Nephron progenitor cell (in vitro differentiated cells): ENCODE measurements at regions not wholly inside any gene's neighbourhood (a gene's known extent, or its start where the extent isn't known, plus 50 kb on each side); places are given as distances from the start of the nearest gene placed in this dataset.

Source experiments
- DNase-seq: peaks from one replicate; pipeline ENCODE4 v3.0.0; 2021
- H3K27ac Mint-ChIP-seq: 2 replicates; pipeline ENCODE4 v1.8.0; 2021; ENCODE audit warnings: mild to moderate bottlenecking, moderate library complexity, mixed read lengths
- H3K27me3 Mint-ChIP-seq: 2 replicates; pipeline ENCODE4 v1.8.0; 2021; ENCODE audit warnings: mild to moderate bottlenecking, low read depth, mixed read lengths; ENCODE audit not compliant: poor library complexity
- H3K36me3 Mint-ChIP-seq: 2 replicates; pipeline ENCODE4 v1.8.0; 2021; ENCODE audit warnings: low read depth, mixed read lengths
- H3K4me1 Mint-ChIP-seq: 2 replicates; pipeline ENCODE4 v1.8.0; 2021; ENCODE audit warnings: mixed read lengths
- H3K4me3 Mint-ChIP-seq: 2 replicates; pipeline ENCODE4 v1.8.0; 2021; ENCODE audit warnings: mild to moderate bottlenecking, moderate library complexity, mixed read lengths
- H3K9me3 Mint-ChIP-seq: 2 replicates; pipeline ENCODE4 v1.8.0; 2021; ENCODE audit warnings: mild to moderate bottlenecking, moderate library complexity, mixed read lengths
- CTCF ChIP-seq: fragments of 200-600 bp; sonication (generic); IDR thresholded peaks from 2 replicates; pipeline ENCODE4 v1.5.0; 2021; ENCODE audit warnings: antibody characterized with exemption

- Mint-ChIP-seq H3K36me3 (peaks cover 18% of the 10 kb centered on the region), H3K9me3 (peaks cover 38% of the 10 kb centered on the region), H3K4me3 (no peak overlapping the region), H3K27me3 (no peaks in the 10 kb centered on the region), H3K27ac (no peak overlapping the region), H3K4me1 (no peaks in the 10 kb centered on the region)
- no peak for TF ChIP-seq CTCF
- DNase-seq, result no peak
Observed at GRCh38 chr10:57031346-57031745, 670.3 kb upstream of the ZWINT start.

GRCh38 chr10:57026307-57026706 lies 665.2 kb upstream of the ZWINT start:
- no peak overlapping the region for H3K4me3 Mint-ChIP-seq
- peaks cover 18% of the 10 kb centered on the region for H3K9me3 Mint-ChIP-seq
- TF ChIP-seq CTCF, result no peak
- peaks cover 7% of the 10 kb centered on the region for H3K36me3 Mint-ChIP-seq
- no peaks in the 10 kb centered on the region for H3K27me3 Mint-ChIP-seq
- H3K4me1 Mint-ChIP-seq, result peaks cover 4% of the 10 kb centered on the region
- H3K27ac Mint-ChIP-seq, result no peak overlapping the region
- no peak for DNase-seq

DNA sequence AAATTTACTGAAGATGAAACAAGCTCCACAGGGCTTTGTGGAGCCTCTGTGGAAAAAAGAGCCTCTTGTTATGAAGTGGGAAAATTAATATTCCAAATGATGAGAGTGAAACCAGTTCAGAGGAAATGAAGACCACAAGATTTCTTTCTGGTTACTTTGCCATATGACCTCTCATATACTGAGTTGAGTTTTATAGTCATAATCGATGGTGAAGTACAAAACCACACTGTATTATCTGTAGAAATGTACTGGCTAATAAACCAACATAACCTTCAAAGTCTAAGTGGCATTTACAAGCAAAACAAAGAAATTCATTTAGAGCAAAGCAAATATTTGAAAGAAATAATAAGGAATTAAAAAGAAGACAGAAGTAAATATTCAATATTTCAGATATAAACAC lies 662.6 kb upstream of the ZWINT start:
- H3K4me1 Mint-ChIP-seq, result peaks cover 4% of the 10 kb centered on the region
- H3K27me3 Mint-ChIP-seq, result no peaks in the 10 kb centered on the region
- H3K9me3 Mint-ChIP-seq, result peaks cover 20% of the 10 kb centered on the region
- no peak overlapping the region for H3K27ac Mint-ChIP-seq
- H3K36me3 Mint-ChIP-seq, result peaks cover 11% of the 10 kb centered on the region
- H3K4me3 Mint-ChIP-seq, result no peak overlapping the region
- no peak for TF ChIP-seq CTCF
- DNase-seq, result no peak

DNA sequence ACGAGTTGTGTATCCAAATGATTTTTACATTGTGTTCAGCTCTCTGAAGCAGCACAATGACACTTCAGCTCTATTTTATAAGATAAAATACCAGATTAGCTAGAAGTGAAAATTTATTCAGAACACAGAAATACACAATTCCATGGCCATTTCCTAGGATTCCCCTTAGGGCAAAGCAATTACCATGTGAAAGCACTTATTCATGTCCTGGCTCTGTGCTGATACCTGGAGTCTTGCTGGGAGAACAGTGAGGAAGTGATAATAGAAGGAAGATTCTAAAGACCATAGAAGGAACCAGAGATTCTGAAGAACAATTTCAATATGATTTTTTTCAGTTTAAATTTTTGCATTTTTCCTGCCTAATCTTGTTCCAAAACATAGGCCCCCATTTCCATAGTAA lies 657.4 kb upstream of the ZWINT start:
- no peak for TF ChIP-seq CTCF
- Mint-ChIP-seq H3K36me3 (peaks cover 11% of the 10 kb centered on the region), H3K27ac (no peak overlapping the region), H3K9me3 (peaks cover 26% of the 10 kb centered on the region), H3K27me3 (no peaks in the 10 kb centered on the region), H3K4me1 (peaks cover 17% of the 10 kb centered on the region), H3K4me3 (no peak overlapping the region)
- DNase-seq, result no peak

DNA sequence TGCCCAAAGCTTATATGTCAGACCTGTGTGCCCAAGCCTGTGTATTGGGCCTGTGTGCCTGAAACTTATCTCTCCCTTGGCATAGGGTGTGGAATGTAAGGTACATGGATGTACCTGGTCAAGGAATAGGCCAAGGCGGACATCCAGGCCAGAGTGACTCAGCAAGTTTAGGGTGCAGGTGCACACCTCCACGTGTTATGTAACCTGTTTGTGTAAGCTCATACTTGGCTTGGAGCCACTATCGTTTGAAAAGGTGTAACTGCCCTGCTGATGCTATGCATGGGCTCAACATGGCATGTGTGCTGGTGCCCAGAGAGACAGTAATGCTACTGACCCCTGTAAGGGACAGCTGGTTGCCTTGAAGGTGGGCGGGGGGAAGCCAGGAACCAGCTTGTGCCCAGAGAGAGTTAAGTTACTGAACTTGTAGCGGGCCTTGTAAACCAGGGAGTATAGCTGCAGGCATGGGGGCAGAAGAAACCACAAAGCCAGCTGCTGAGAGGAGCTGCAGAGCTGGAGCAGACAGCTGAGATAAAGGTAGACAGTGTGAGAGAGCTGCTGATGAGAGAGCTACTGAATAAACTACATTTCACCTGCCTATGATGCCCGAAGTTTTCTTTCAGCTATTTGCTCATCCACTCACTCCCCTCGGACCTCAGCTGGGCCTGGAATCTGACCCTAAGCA lies 656.4 kb upstream of the ZWINT start:
- no peak overlapping the region for H3K27ac Mint-ChIP-seq
- no peaks in the 10 kb centered on the region for H3K27me3 Mint-ChIP-seq

More for the DNA sequence above, 656.4 kb upstream of the ZWINT start:
- no peak for TF ChIP-seq CTCF
- Mint-ChIP-seq H3K36me3 (peaks cover 11% of the 10 kb centered on the region), H3K9me3 (peaks cover 26% of the 10 kb centered on the region), H3K4me1 (peaks cover 13% of the 10 kb centered on the region), H3K4me3 (no peak overlapping the region)
- DNase-seq, result no peak
